SK-N-SH treated with all-trans-retinoic acid at 6 μM for 48 hours (cell line): ENCODE measurements at regions not wholly inside any gene's neighbourhood (a gene's known extent, or its start where the extent isn't known, plus 50 kb on each side); places are given as distances from the start of the nearest gene placed in this dataset.

Experiments
- ARNTL ChIP-seq: fragments of 450-650 bp; formaldehyde crosslinking; IDR thresholded peaks from 2 replicates; pipeline ENCODE4 v1.5.0; 2020; ENCODE audit warnings: low read depth, mild to moderate bottlenecking, moderate library complexity, borderline replicate concordance
- BACH2 ChIP-seq: fragments of 250-450 bp; sonication (Bioruptor Pico); IDR thresholded peaks from 2 replicates; pipeline ENCODE4 v1.9.0; 2021; ENCODE audit warnings: mild to moderate bottlenecking, borderline replicate concordance
- CSDC2 ChIP-seq: fragments of 250-450 bp; sonication (Bioruptor Pico); IDR thresholded peaks from 2 replicates; pipeline ENCODE4 v1.5.0; 2020; ENCODE audit warnings: mild to moderate bottlenecking, moderate library complexity
- ESRRG ChIP-seq: fragments of 250-450 bp; sonication (Bioruptor Pico); IDR thresholded peaks from 2 replicates; pipeline ENCODE4 v1.6.1; 2021; ENCODE audit warnings: mild to moderate bottlenecking
- ISL1 ChIP-seq: fragments of 250-450 bp; sonication (Bioruptor Pico); IDR thresholded peaks from 2 replicates; pipeline ENCODE4 v2.1.2; 2022; ENCODE audit warnings: mild to moderate bottlenecking, moderate library complexity
- OSR1 ChIP-seq: fragments of 250-450 bp; sonication (Bioruptor Pico); IDR thresholded peaks from 2 replicates; pipeline ENCODE4 v1.8.0; 2022; ENCODE audit warnings: moderate library complexity, mild to moderate bottlenecking, inconsistent platforms
- ZFP3 ChIP-seq: fragments of 250-450 bp; sonication (Bioruptor Pico); IDR thresholded peaks from 2 replicates; pipeline ENCODE4 v1.5.0; 2020; ENCODE audit warnings: mild to moderate bottlenecking, moderate library complexity
- ZFP30 ChIP-seq: fragments of 450-650 bp; formaldehyde crosslinking; IDR thresholded peaks from 2 replicates; pipeline ENCODE4 v1.5.0; 2022; ENCODE audit warnings: mild to moderate bottlenecking, moderate library complexity
- ZNF70 ChIP-seq: fragments of 450-650 bp; formaldehyde crosslinking; IDR thresholded peaks from 2 replicates; pipeline ENCODE4 v1.5.0; 2020; ENCODE audit warnings: mild to moderate bottlenecking, moderate library complexity
- TF ChIP-seq, protein P1 (sequence below): fragments of 250-450 bp; sonication (Bioruptor Pico); IDR thresholded peaks from 2 replicates; pipeline ENCODE4 v1.8.0; 2020; ENCODE audit warnings: mild to moderate bottlenecking, moderate library complexity, borderline replicate concordance

DNA sequence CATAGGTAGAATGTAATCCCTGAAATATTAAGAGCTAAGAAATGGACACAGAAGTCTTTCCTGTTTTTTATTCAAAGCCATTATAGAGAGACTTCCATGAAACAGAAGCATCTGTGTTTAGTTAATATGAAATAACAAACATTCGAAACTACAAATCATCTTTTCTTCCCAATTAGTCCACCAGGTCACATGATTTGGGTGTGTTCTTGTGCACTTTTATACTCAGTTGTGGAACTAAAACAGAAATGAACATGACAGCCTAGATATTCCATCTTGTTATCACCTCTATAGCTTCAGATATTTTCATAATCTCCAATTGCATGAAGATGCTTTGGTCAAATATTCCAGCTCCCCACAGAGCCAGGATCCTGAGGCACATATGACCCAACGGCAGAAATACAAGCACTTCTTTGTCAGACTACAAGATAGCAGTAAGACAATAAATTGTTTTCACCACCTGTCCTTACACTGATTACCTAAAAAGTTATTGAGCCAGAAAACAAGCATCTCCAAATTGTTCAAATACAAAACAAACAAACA is 116.8 kb upstream of the BEND6 start:
- TF ChIP-seq BACH2 (CRISPR knock-in tag) (no peak), OSR1 (CRISPR knock-in tag) (no peak), ESRRG (CRISPR knock-in tag) (no peak), ZFP30 (CRISPR knock-in tag) (no peak), ZNF70 (CRISPR knock-in tag) (no peak), ARNTL (no peak), CSDC2 (no peak), ZFP3 (CRISPR knock-in tag) (no peak), ISL1 (CRISPR knock-in tag) (no peak)
- TF ChIP-seq, protein P1, sequence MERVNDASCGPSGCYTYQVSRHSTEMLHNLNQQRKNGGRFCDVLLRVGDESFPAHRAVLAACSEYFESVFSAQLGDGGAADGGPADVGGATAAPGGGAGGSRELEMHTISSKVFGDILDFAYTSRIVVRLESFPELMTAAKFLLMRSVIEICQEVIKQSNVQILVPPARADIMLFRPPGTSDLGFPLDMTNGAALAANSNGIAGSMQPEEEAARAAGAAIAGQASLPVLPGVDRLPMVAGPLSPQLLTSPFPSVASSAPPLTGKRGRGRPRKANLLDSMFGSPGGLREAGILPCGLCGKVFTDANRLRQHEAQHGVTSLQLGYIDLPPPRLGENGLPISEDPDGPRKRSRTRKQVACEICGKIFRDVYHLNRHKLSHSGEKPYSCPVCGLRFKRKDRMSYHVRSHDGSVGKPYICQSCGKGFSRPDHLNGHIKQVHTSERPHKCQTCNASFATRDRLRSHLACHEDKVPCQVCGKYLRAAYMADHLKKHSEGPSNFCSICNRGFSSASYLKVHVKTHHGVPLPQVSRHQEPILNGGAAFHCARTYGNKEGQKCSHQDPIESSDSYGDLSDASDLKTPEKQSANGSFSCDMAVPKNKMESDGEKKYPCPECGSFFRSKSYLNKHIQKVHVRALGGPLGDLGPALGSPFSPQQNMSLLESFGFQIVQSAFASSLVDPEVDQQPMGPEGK (CRISPR knock-in tag): no peak
